ENCODE measurements at regions not wholly inside any gene's neighbourhood (a gene's known extent, or its start where the extent isn't known, plus 50 kb on each side); places are given as distances from the start of the nearest gene placed in this dataset.
"Not testable (repeated sequence)": the region's sequence is repeated elsewhere in the genome, so short reads cannot be mapped to it uniquely, and the experiment has no call there.

GRCh38 chr6:10180138-10181074 is 234.5 kb downstream of the TFAP2A start:
- TF ChIP-seq CTCF (IDR thresholded peaks at IDR 0.05; ENCODE audit: insufficient read depth, missing control alignments), result no peak
- FAIRE-seq, result no peak
- no peak for DNase-seq (ENCODE audit: insufficient read length, low spot score)

GRCh38 chr6:10177704-10178103 is 237.2 kb downstream of the TFAP2A start:
- no peak for TF ChIP-seq CTCF (IDR thresholded peaks at IDR 0.05; ENCODE audit: insufficient read depth, missing control alignments)
- DNase-seq (ENCODE audit: insufficient read length, low spot score), result no peak
- FAIRE-seq, result no peak

GRCh38 chr6:10175362-10175761 is 239.5 kb downstream of the TFAP2A start:
- no peak for FAIRE-seq
- TF ChIP-seq CTCF (IDR thresholded peaks at IDR 0.05; ENCODE audit: insufficient read depth, missing control alignments), result no peak
- DNase-seq (ENCODE audit: insufficient read length, low spot score), result no peak

DNA sequence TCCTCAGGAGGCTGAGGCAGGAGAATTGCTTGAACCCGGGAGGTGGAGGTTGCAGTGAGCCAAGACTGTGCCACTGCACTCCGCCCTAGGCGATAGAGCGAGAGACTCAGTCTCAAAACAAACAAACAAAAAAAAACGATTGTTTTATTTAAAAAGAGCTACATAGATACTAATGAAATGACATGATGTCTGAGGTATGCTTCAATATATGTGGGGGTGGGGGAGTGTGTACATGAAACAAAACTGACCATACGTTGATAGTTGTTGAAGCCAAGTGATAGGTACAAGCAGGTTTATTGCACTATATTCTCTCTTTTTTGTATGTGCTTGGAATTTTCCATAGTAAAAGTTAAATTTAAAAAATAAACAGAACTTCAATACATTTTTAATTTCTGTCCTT is 240.1 kb downstream of the TFAP2A start:
- no peak for TF ChIP-seq CTCF (IDR thresholded peaks at IDR 0.05; ENCODE audit: insufficient read depth, missing control alignments)
- DNase-seq (ENCODE audit: insufficient read length, low spot score) (no peak), FAIRE-seq (no peak)

DNA sequence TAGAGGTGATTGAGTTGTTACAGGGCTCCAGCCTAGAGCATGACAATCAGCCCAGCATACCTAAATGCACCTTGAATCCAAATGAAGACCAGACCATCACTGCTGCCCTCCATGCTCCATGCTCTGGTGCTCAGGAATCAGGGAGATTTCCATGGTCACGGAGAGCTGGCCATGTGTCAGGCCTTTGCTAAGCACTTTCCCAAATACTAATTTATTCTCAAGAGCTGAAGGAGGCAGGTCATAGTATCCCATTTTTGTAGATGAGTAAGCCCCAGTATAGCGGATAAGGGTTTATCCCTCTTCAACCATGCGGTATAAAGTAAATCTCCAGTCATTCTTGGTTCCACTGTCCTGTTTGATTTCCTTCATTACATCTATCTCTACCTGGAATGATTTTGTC is 240.8 kb downstream of the TFAP2A start:
- no peak for FAIRE-seq
- TF ChIP-seq CTCF (IDR thresholded peaks at IDR 0.05; ENCODE audit: insufficient read depth, missing control alignments), result no peak
- no peak for DNase-seq (ENCODE audit: insufficient read length, low spot score)

DNA sequence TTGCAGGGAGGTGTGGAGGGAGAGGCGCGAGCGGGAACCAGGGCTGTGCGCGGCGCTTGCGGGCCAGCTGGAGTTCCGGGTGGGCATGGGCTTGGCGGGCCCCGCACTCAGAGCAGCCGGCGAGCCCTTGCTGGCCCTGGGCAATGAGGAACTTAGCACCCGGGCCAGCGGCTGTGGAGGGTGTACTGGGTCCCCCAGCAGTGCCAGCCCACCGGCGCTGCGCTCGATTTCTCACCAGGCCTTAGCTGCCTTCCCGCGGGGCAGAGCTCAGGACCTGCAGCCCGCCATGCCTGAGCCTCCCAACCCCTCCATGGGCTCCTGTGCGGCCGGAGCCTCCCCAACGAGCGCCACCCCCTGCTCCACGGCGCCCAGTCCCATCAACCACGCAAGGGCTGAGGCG is 243.2 kb downstream of the TFAP2A start:
- not testable (repeated sequence) for DNase-seq (ENCODE audit: insufficient read length, low spot score); FAIRE-seq

DNA sequence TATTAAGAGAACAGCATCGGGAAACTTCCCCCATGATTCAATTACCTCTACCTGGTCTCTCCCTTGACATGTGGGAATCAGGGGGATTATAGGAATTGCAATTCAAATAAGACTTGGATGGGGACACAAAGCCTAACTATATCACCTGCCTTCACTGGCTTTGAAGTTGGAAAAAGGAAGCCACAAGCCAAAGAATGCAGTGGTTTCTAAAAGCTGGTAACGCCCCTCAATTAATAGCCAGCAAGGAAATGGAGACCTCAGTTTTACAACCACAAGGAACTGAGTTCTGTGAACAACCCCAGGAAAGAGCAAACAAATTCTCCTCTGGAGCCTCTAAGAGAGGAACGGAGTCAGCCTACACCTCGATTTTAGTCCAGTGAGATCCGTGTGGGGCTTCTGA is 244.1 kb downstream of the TFAP2A start:
- no peak for DNase-seq (ENCODE audit: insufficient read length, low spot score)
- no peak for TF ChIP-seq CTCF (IDR thresholded peaks at IDR 0.05; ENCODE audit: insufficient read depth, missing control alignments)
- no peak for FAIRE-seq

Data from D721Med (cell line).